A549 (cell line): ENCODE measurements at regions not wholly inside any gene's neighbourhood (a gene's known extent, or its start where the extent isn't known, plus 50 kb on each side); places are given as distances from the start of the nearest gene placed in this dataset.

Experiments used
- CTCF ChIP-seq: fragments of >200 bp; sonication (Bioruptor Twin); formaldehyde crosslinking; IDR thresholded peaks from 3 replicates; pipeline ENCODE4 v1.5.1; 2016
- HDAC2 ChIP-seq: fragments of 200-600 bp; sonication (generic); IDR thresholded peaks from 2 replicates; pipeline ENCODE4 v1.6.1; 2016
- POLR2A ChIP-seq: IDR thresholded peaks from 2 replicates; pipeline ENCODE4 v1.6.1; 2012; ENCODE audit warnings: mild to moderate bottlenecking, low read length
- RFX5 ChIP-seq: fragments of 450-650 bp; IDR thresholded peaks from 2 replicates; pipeline ENCODE4 v1.7.1; 2014; ENCODE audit warnings: antibody characterized with exemption, mild to moderate bottlenecking, moderate library complexity
- RNF2 ChIP-seq: fragments of 200-600 bp; sonication (generic); IDR thresholded peaks from 2 replicates; pipeline ENCODE4 v1.6.1; 2016; ENCODE audit warnings: low read depth, mild to moderate bottlenecking, antibody characterized with exemption, moderate library complexity, borderline replicate concordance
- USF2 ChIP-seq: fragments of 450-650 bp; IDR thresholded peaks from 2 replicates; pipeline ENCODE4 v1.6.1; 2014; ENCODE audit warnings: antibody characterized with exemption
- TF ChIP-seq, protein P1 (sequence below): fragments of >200 bp; sonication (Bioruptor Twin); formaldehyde crosslinking; IDR thresholded peaks from 3 replicates; pipeline ENCODE4 v1.6.1; 2016

DNA sequence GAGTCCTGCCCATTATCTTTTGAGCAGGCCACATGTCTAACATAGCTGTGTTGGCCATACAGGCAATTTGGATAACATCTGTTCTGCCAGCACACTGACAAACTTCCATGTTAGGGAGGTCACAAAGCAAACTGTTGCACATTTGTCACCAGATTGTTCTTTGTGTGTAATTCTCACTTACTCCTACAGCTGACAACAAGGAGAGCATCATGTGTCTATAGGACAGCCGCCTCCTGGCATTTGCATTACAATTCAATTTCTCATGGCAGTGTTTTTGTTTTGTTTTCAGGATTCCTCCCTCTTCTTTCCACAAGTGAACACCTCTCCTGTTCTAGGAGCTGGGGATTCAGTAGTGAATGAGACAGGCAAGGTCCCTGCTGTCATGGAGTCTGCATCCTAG lies 94.3 kb upstream of the LEF1 start:
- TF ChIP-seq USF2 (no peak), POLR2A (no peak), CTCF (no peak), HDAC2 (no peak), RNF2 (no peak), RFX5 (no peak)
- TF ChIP-seq, protein P1, sequence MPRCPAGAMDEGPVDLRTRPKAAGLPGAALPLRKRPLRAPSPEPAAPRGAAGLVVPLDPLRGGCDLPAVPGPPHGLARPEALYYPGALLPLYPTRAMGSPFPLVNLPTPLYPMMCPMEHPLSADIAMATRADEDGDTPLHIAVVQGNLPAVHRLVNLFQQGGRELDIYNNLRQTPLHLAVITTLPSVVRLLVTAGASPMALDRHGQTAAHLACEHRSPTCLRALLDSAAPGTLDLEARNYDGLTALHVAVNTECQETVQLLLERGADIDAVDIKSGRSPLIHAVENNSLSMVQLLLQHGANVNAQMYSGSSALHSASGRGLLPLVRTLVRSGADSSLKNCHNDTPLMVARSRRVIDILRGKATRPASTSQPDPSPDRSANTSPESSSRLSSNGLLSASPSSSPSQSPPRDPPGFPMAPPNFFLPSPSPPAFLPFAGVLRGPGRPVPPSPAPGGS, result no peak
